NAMALWA (cell line): ENCODE measurements at regions not wholly inside any gene's neighbourhood (a gene's known extent, or its start where the extent isn't known, plus 50 kb on each side); places are given as distances from the start of the nearest gene placed in this dataset.

Experiments
- DNase-seq: peaks from one replicate; pipeline ENCODE4 v3.0.0-alpha.2; 2015; ENCODE audit warnings: low spot score

DNA sequence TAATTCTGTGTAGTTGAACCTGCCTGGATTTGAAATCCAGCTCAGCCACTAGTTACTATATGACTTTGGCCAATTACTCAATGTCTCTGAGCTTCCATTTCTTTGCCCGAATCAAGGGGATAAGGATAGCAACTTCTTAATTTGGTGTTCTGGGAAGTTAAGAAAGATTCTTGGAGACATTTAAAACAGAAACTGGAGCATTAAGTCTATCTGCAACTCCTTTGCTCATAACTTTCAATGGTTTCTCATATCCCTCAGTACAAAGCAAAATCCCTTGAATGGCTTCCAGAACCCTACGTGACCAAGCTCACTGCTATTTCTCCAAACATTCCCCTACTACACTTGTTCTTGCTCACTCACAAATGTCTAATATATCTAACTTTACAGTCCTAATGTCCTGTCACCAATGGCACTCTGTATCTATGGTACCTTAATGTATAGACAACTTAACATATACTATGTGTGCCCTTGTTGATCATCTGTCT, 849.1 kb upstream of the SLIT2 start:
- no peak for DNase-seq

DNA sequence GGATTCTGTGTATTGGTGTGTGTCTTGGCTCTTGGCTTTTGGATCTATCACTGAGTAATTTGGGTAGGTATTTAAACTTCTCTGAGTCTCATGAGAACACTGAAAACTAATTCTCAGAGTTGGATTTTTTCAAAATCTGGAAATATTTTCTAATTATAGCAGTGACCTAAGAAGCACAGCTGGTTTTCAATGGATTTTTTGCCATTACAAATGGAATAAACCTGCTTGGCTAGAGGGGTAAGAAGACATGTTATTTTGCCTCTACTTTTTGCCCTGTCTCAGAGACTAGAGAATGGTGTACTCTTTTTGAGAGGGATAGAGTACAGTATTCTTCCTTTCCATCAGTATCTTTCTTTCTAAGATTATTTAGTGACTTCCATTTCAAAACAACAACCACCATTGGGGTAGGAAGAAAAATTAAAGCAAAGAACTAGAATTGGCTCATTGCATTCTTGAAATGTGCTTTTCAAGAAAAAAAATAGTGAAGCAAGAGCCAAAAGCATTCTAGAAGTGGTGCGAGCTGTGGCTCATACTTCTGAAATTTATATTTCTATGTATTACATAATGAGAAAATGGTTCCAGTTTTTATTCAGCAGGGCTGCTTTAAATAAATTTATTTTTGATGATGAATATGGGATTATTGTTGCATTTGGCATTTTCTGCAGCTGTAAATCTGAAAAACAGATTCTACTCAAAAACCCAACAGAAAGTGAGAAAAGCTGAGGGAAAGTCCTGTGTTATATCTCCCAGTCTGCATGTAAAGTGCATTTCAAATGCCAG, 850.2 kb upstream of the SLIT2 start:
- no peak for DNase-seq

DNA sequence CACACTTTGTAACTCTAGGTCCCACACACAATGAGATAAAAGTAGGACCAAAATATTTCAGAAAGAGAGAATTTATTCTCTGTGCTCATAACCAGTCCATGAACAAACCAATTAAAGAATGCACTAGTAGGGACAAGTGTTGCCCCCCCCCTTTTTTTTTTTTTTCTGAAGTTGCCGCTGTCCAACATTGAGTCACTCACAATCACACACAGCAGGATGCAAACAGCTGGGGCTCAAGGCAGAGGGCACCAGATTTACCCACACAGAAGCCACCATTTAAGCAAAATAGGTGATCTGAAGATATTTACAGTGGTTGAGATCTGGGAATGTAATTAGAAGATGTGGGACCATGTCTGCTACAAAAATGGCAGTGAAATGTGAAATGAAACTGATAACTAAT, 850.9 kb upstream of the SLIT2 start:
- DNase-seq: no peak

DNA sequence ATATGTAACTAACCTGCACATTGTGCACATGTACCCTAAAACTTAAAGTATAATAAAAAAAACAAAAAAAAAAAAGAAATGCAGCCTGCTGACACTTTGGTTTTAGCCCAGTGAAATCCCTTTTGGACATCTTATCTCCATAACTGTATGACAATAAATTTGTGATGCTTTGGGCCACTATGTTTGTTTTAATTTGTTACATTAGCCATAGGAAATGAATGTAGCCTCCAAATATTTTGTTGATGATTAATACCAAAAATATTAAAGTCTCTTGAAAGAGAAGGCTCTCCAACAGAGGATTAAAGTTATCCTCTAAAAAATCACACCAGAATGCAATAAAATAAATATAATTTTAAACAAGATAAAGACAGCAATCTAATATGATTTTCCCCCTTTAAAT, 852.7 kb upstream of the SLIT2 start:
- no peak for DNase-seq

DNA sequence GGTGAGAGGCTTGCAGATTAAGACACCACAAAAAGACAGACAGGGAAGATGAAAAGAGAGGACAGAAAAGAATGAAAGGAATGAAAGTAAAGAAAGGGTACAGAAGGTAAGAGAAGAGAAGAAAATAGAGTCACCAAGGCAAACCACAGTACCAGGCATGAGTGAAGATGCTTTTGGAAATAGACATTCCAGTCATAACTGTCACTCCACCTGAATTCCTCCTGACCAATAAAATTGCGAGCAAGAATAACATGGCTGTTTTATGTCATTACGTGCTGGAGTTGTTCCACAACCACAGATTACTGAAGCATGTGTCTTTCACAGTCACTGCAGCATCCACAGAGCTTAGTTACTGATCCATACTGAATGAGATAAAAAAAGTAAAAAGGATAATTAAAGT, 864.9 kb upstream of the SLIT2 start:
- DNase-seq: no peak

DNA sequence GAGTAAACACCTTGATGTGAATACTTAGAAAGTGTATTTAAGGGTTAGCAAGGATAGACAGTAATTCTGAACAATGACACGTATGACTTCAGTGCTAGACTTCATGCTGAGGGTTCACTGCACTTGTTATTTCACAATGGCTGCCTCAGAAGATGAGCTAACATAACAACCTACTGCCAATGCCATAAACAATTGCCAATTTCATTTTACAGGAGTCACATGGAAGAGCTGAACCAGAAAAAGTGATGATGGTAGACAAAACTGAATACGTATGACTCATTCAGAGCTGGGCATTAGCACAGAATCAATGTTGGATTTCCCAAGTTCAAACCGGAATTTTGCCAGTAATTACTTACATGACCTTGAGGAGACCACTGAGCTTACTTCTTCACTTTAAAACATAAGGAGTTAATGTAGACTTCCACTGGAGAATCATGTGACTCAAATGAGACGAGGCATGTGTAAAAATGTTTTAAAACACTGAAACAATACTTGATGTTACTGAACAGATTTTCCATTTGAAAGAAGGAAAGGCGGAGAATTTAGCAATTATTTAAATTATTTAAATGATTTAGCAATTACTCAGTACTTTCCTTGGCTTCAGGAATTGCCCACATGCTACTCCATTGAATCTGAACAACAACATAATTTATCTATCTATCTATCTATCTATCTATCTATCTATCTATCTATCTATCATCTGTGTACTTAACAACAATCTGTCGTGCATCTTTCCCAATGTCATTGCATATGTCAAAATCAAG, 868.5 kb upstream of the SLIT2 start:
- no peak for DNase-seq

DNA sequence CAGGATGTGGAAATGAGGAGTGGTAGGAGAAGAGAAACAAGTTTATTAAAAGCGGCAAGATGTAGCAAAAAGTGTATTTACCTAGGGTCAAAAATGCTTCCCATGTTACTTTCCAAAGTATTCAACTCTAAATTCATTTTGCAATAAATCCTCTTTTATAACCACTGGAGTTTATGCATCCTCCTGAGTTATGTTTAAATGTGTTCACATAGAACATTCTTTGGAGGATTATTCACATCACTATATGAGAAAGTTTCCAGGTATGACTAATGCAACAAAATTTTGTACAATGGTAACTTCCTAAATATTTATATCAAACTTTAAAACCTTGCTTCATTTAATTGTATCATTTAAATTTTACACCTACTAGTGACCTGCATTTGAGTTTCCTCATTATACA, 870.6 kb upstream of the SLIT2 start:
- no peak for DNase-seq

DNA sequence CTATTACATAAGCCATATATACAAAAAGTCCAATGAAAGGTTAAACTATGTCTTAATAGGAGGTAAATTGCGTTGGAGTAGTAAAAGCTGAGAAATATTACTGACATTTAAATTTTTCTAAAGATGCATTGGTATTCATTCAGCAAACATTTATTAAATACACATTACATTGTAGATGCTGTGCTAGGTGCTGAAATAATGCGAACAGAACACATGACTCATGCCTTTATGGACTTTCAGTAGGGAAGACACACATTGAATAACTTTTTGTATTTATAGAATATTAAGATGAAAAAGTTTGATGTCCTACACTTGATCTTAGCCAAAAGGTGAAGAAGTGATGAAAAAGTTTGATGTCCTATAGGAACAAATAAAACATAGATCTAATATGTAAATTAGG, 871.1 kb upstream of the SLIT2 start:
- no peak for DNase-seq

DNA sequence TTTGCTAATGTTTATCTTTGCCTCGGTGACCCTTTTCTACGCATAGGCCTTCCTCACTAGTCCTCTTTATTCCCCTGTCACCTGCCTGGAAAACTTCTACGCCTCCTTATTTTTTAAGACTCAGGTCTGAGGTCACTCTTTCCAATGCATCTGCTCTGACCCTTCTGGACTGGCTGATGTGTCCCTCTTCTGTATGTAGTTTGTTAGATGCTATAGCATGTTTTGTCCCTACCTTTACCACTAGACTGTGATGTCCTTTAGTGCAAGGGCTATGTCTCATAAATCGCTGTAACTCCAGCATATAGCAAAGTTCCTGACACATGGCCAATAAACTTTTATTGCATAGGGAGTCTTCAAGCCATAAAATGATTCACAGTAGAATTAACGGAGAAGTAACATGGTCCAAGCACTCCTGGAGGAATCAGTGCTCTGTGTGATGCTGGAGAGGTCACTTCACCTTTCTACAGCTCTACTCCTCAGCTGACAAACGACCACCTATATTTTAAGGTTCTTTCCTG, 872.5 kb upstream of the SLIT2 start:
- DNase-seq: no peak

DNA sequence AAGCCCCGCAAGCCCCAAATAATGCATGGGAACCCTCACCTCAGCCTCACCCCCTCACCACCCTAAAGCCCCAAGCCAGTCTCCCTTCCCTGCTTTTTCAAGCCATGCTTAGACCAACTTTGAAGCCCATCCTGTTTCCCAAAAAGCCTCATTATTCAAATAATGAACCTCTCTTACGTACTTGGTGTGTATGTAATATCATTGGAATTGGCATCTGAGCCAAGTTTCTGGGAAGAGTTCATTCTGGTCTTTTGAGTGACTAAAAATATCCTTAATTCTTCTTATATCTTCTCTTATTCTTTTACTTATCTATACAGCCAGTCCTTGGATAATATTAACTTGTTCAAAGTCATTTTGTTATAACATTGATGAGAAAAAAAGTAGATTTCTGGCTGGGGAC, 875.8 kb upstream of the SLIT2 start:
- DNase-seq: no peak

DNA sequence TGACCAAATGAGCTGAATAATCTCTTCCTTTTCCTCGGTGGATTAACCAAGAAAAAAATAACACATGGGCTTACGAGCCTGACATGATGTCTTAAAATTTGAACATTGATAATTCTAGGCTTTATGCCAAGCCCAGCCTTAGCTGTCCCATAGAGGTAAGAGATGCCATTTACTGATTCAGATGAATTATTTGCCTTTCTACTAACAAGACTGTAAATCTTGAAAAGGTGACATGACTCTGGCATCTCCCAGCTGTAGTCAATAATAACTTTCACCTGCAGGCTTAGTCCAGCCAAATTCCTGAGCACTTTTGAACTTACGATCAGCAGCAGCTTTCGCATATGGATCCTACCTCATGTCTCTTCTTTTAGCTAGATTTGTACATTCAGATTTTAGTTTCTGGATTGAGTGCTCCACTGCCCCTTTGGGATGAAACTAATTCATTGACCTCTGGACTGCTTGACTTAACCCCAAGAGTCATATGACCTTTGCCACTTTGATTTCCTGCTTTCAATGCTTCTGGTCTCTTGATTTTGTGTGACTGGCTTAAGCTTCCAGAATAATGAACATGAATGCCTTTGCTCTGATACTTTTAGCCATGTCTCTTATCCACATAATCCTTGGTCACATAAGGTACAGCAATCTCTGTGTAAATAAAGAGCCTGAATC, 876.4 kb upstream of the SLIT2 start:
- no peak for DNase-seq

DNA sequence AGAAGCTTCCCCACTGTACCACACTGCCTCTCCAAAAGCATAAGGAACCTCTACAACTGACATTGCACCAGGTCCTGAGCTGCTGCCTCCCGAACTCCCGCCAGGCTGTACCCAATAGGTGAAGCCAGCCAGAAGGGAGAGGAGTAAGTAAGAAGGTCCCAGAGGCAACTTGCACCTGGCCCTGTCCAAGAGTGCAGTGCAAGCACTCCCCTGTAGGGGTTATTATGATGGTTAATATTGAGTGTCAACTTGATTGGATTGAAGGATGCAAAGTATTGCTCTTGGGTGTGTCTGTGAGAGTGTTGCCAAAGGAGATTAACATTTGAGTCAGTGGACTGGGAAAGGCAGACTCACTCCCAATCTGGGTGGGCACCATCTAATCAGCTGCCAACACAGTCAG, 879.3 kb upstream of the SLIT2 start:
- peak; percentile 11 for DNase-seq

DNA sequence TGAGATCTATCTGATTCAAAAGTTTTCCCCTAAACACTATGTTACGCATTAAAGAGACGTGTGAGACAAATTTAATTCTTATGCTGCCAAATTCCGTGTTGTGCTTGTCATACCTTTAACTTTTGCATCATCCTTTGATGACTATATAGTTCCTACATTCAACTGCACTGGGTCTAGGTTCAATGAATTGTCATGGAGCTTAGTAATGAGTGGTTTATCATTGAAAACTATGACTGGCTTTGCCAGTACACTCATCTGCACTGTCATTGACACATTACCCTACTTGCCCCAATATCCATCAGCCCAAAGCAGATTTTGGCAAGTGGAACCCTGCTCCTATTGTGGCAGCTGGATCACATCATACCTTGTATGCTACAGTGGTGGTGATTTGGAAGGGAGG, 882.9 kb upstream of the SLIT2 start:
- no peak for DNase-seq

DNA sequence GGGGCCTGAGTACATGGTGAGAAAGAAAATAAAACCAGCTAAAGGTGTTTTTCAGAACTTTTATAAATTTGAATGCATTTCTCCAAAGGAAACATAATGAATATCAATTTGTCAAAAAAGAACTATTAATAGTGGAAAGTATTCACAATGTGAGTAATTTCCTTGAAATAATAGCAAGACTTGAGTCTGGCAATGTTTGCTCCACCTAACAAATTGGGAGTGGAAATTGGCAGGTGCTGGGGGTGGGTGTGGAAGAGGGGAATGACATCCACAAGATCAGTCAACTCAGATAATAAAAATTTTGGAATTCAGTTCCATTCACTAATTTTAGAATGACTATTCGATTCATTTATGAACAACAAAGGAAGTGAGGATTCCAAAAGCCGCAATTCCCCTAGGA, 884.8 kb upstream of the SLIT2 start:
- no peak for DNase-seq

DNA sequence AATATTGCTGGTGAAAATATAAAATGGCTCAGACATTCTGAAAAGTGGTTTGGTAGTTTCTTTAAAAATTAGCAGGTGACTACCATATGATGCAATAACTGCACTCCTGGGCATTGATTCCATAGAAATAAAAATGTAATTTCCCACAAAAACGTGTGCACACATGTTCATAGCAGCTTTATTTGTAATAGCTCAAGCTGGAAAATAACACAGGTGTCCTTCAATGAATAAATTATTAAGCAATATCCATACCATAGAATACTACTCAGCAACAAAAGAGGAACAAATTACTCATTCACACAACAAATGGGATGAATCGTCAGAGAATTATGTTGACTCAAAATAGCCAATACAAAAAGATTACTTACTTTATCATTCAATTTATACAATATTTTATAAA, 893.7 kb upstream of the SLIT2 start:
- no peak for DNase-seq

DNA sequence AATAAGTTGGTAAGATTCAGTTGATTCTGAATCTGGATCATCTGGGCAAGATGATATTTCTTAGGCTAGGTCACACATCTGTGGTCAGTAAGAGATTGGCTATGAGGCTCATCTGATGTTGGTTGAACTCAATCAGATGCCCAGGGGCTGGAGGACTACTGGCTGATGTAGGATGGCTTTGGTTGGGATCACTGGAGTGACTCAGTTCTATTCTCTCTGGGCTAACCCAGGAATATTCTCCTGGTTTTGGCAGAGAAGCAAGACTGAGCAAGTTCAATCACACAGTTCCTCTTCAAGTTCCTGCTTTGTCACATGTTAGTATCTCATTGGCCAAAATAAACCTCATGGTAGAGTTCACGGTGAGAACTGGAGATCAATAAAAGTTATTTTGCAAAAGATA, 902.3 kb upstream of the SLIT2 start:
- DNase-seq: no peak

DNA sequence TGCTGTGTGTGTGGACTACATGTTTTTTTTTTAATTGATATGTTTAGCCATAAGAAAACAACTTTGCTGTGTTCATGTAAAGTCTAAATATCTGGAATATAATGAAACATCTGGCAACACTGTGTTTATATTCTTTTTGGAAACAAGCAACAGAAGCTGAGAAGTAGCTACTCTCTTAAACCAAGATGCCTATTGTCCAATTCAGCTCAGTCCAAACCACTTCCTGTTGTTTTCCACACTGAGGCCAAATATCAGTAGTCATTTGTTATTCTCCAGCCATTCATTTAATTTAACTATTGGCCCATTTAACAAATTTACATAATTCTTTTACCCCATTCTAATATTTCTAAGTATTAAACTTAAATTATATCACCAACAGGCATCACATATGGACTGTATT, 903.0 kb upstream of the SLIT2 start:
- DNase-seq: no peak

DNA sequence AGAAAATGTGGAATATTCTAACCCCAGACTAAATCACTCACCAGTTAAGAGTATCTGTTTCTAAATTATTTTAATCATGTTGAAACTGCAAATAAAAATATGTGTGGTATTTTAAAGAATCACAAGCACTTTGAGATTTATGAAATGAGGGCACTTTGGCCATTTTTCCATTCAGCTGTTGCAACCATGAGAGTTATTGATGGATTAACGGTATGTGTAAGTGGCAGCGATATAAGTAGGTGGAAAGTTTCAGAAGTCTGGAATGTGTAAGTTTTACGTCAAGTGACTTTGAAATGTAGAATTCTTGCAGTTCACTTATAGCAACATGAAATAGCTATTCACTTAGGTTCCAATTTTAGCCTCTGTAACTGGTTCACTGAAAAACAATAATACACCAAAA, 905.1 kb upstream of the SLIT2 start:
- no peak for DNase-seq

DNA sequence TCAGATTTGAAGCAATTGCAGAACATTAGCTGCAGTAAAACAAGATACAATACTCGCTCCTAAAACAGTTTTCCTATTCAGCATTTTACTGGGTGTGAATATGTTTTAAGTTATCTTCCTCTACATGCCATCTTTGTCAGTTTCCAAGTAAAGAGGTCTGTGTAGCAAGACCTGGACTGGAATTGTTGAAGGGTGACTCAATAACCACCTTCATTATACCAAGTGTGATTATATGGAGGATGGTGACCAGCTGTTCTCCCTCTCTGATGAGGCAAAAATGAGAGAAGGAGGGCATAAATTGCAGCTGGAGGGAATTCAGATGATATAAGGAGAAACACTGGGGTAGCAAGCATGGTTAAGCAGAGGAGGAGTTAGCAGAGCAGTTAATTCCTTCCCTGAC, 922.1 kb upstream of the SLIT2 start:
- DNase-seq: no peak

DNA sequence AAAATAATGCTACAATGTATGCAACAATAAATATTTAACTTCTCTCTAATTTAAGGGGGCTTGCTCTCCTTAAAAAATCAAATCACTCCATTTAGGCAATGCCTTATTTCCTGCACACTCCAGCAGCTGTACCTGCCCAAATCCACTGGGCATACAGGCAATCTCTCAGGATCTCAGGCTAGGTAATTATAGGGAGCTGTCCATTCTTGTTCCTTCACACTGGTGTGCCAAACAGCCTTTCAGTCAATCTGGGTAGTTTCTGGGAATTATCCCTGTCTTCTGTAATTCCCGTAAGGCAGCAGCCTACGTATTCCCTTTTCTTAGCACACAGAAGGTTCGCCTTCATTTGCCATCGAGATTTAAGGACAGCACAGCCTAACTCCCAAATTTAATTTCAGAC, 922.6 kb upstream of the SLIT2 start:
- no peak for DNase-seq

DNA sequence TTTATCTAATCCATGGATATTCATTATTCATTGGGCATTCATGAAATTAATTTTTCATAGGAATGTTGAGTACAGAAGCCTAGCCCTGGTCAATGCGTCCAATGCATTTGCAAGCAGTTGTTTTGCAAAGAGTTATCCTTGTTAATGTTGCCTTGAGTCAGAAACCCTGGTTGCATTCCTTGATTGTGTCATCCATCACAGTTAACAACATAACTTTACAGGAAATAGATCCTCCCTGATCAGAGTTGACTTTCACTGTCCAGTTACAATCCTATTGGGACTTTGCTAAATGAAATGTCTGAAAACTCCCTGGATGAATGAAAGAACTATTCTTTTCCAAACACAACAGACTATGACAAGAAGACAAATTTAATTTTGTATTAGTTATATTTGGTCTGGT, 924.3 kb upstream of the SLIT2 start:
- no peak for DNase-seq

DNA sequence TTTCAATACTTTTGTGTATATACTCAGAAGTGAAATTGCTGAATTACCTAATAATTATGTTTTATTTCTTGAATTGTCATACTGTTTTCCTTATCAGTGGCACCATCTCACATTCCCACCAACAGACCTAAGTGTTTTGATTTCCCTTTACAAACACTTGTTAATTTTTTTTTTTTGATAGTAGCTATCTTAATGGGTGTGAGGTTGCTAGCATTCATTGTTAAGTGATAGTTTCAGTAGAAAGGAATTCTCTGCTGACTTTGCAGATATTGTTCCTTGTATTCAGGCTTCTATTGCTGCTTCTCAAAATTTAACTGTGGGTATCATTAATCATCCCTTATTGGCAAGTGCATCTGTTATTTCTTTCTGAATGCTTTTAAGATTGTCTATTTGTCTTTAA, 927.5 kb upstream of the SLIT2 start:
- DNase-seq: no peak

DNA sequence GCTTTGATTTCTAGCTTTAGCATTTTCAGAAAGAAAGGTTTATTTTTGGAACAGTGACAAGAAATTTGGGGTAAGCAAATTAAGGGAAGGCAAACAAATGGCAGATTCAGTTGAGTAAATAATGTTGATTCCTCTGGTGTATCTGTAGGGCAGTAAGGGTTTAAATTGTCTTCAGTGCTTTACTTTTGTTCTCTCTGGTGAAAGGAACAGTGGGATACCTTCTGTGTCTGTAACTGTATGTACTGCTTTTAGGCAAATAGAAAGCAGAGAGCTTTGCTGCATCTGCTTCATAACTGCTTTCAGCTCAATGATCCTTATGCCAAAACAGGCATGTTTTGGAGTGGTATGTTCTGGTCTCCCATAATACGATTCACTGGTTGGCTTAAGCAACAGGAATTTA, 932.1 kb upstream of the SLIT2 start:
- DNase-seq: no peak
